Psoas muscle (tissue), 7 donors: ENCODE measurements at regions not wholly inside any gene's neighbourhood (a gene's known extent, or its start where the extent isn't known, plus 50 kb on each side); places are given as distances from the start of the nearest gene placed in this dataset.

Source experiments
- ATAC-seq, 4 donors: fragments of 200-7000 bp; cut with Tn5 transposase; one replicate each; pipeline ENCODE4 v1.9.1; 2020; ENCODE audit warnings: moderate library complexity in 3 of 4, mild to moderate bottlenecking in 2 of 4
- DNase-seq, 2 donors: peaks; one replicate each; pipeline ENCODE4 v3.0.0-alpha.2; 2020
- H3K27ac ChIP-seq: fragments of 200-600 bp; one replicate; pipeline ENCODE4 v1.8.0; 2022
- H3K27me3 ChIP-seq, 3 donors: fragments of 200-600 bp in 1 of 3; one replicate each; pipeline versions ENCODE4 v1.6.1 to v1.8.0; 2013 to 2022; ENCODE audit warnings: low read length in 2 of 3, mild to moderate bottlenecking in 2 of 3, moderate library complexity in 1 of 3; ENCODE audit not compliant: insufficient read depth in 3 of 3
- H3K36me3 ChIP-seq, 2 donors: fragments of 200-600 bp in 1 of 2; one replicate each; pipeline versions ENCODE4 v1.6.1 to v1.8.0; 2013 to 2022; ENCODE audit warnings: low read depth in 1 of 2, mild to moderate bottlenecking in 1 of 2, moderate library complexity in 1 of 2; ENCODE audit not compliant: insufficient read depth in 1 of 2
- H3K4me1 ChIP-seq: fragments of 200-600 bp; one replicate; pipeline ENCODE4 v1.8.0; 2022
- H3K4me3 ChIP-seq: fragments of 200-600 bp; one replicate; pipeline ENCODE4 v1.8.0; 2022; ENCODE audit warnings: mild to moderate bottlenecking
- H3K9me3 ChIP-seq: fragments of 200-600 bp; one replicate; pipeline ENCODE4 v1.8.0; 2022
- CTCF ChIP-seq: fragments of 200-600 bp; IDR thresholded peaks from one replicate; pipeline ENCODE4 v1.8.0; 2022; ENCODE audit warnings: antibody characterized with exemption
- WGBS, 3 donors: extraction: QIAGEN DNeasy Blood & Tissue Kit; methylation state at CpG; one replicate each; pipeline versions ENCODE4 v1.1.6 to v1.1.7; 2013; 5-methylcytosine and 5-hydroxymethylcytosine counted together
- intact Hi-C, 2 donors: fragments of 100-400 bp; cut with DNase I; formaldehyde crosslinking; loops; one replicate each; pipeline versions ENCODE4 v1.11.0 to v1.14.2; 2022
- donor health status: healthy with polysubstance abuse.
- donor health status: DM: no; HTN: no; CAD: no; lungs with moderate emphysema.
- donor health status: Bipolar disorder and iron deficiency.
- donor health status: healthy.
- donor health status: DM: yes; HTN: yes; CAD: no.
- donor health status: DM: no; HTN: no; CAD: no.
- donor health status: DM: yes; HTN: yes; CAD: no.

GRCh38 chrX:45710081-45710801, 509.6 kb upstream of the DIPK2B start:
- H3K36me3 ChIP-seq, result no peaks in the 10 kb centered on the region
- no peaks in the 10 kb centered on the region for H3K4me1 ChIP-seq
- no peaks in the 10 kb centered on the region for H3K9me3 ChIP-seq
- TF ChIP-seq CTCF, result no peak
- no peak overlapping the region for H3K4me3 ChIP-seq
- intact Hi-C loops, result no loop called here
- DNase-seq (no peak), ATAC-seq (no peak)
- no peak overlapping the region for H3K27ac ChIP-seq
- WGBS, 3 donors, result 29 to 48% (median 48%) methylated on average over 2 of the region's 2 CpGs
- no peaks in the 10 kb centered on the region for H3K27me3 ChIP-seq

GRCh38 chrX:45709381-45709780, 508.7 kb upstream of the DIPK2B start:
- 88 to 95% (median 89%) methylated on average over 1 of the region's 1 CpG for WGBS, 3 donors
- Histone ChIP-seq H3K9me3 (no peaks in the 10 kb centered on the region), H3K4me1 (no peaks in the 10 kb centered on the region), H3K27me3 (no peaks in the 10 kb centered on the region), H3K27ac (no peak overlapping the region), H3K4me3 (no peak overlapping the region), H3K36me3 (no peaks in the 10 kb centered on the region)
- intact Hi-C loops, result no loop called here
- DNase-seq, result no peak
- no peak for ATAC-seq
- no peak for TF ChIP-seq CTCF

DNA sequence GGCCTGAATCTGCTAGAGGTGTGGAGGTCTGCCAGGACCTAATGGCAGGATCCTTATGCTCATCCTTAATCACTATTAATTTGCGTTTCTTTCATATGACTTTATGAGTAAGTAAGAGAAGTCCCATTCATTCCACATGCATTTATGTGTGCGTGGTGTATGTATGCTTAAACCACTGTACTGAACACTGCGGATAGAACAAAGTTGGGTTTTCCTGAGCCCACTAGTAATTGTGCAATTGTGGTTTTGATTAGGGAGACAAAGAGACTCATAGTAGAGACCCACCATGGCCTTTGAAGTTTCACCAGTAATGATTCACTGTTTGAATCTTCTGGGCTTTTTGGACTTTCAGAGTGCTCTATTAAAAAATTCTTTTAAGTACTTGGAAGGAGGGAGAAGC, 498.5 kb upstream of the DIPK2B start:
- DNase-seq (no peak), ATAC-seq (no peak)
- no peak overlapping the region for H3K27ac ChIP-seq
- H3K27me3 ChIP-seq, result peaks cover 0 to 4% (median 0%) of the 10 kb centered on the region in 3 donors
- H3K9me3 ChIP-seq, result no peaks in the 10 kb centered on the region
- no peak for TF ChIP-seq CTCF
- H3K36me3 ChIP-seq, result no peaks in the 10 kb centered on the region
- WGBS, 3 donors, result 88 to 100% (median 96%) methylated on average over 3 of the region's 3 CpGs
- intact Hi-C loops, result no loop called here
- no peak overlapping the region for H3K4me3 ChIP-seq
- no peaks in the 10 kb centered on the region for H3K4me1 ChIP-seq

GRCh38 chrX:45697591-45697990, 496.9 kb upstream of the DIPK2B start:
- H3K4me1 ChIP-seq, result no peaks in the 10 kb centered on the region
- DNase-seq (no peak), ATAC-seq (no peak)
- intact Hi-C loops, result no loop called here
- peaks cover 0 to 8% (median 0%) of the 10 kb centered on the region in 3 donors for H3K27me3 ChIP-seq
- no peaks in the 10 kb centered on the region for H3K9me3 ChIP-seq
- WGBS, 3 donors, result 44 to 53% (median 53%) methylated on average over 7 of the region's 7 CpGs
- H3K27ac ChIP-seq, result no peak overlapping the region
- no peak overlapping the region for H3K4me3 ChIP-seq
- TF ChIP-seq CTCF, result no peak
- no peaks in the 10 kb centered on the region for H3K36me3 ChIP-seq

DNA sequence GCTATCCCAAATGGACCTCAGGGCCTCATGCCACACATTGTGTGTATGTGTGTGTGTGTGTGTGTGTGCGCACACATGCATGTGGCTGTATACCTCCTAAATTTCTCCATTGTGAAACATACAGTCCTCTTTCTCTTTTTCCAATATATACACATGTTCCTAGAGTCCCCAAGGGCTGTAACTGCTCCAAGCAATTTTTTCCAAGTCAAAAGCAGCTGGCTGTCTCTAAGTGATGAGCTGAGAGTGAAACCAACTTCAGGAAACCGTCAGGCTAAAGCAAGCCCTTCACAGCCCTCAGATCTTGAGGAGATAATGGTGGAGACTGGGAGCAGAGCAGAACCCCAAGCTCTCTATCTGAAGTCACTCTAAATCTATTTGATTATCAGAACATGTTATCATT, 496.1 kb upstream of the DIPK2B start:
- ATAC-seq (no peak), DNase-seq (no peak)
- Histone ChIP-seq H3K4me3 (no peak overlapping the region), H3K27me3 (peaks cover 0 to 8% (median 0%) of the 10 kb centered on the region in 3 donors), H3K4me1 (no peaks in the 10 kb centered on the region), H3K9me3 (no peaks in the 10 kb centered on the region), H3K36me3 (no peaks in the 10 kb centered on the region), H3K27ac (no peak overlapping the region)
- 50 to 59% (median 55%) methylated on average over 2 of the region's 2 CpGs for WGBS, 3 donors
- TF ChIP-seq CTCF, result no peak
- intact Hi-C loops, result no loop called here
